NCI-H2081 treated with DMSO at 0.1 percent for 48 hours (cell line): ENCODE measurements at regions not wholly inside any gene's neighbourhood (a gene's known extent, or its start where the extent isn't known, plus 50 kb on each side); places are given as distances from the start of the nearest gene placed in this dataset.
"Not testable (repeated sequence)": the region's sequence is repeated elsewhere in the genome, so short reads cannot be mapped to it uniquely, and the experiment has no call there.

Experiments used
- DNase-seq: peaks from one replicate; lab custom pipeline; 2025; lab: John Stamatoyannopoulos, UW

DNA sequence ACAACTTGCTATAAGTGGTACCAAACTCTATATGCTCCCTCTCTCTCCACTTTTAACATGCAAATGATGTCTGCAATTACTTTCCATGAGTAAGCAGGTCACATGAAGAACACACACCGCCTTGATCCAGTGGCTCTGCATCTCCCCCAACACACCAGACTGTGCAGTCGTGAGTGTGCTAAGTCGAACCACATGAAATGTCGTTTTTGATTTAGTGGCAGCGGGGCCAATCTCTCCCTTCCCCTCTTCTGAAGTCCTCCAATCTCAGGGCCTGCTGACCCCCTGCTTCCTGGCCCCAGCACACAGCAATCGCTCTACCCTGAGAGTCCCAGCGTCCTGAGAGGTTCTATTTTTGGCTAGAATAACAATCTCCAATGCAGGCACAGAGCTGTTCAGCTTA, 312.5 kb downstream of the SHQ1 start:
- no peak for DNase-seq

DNA sequence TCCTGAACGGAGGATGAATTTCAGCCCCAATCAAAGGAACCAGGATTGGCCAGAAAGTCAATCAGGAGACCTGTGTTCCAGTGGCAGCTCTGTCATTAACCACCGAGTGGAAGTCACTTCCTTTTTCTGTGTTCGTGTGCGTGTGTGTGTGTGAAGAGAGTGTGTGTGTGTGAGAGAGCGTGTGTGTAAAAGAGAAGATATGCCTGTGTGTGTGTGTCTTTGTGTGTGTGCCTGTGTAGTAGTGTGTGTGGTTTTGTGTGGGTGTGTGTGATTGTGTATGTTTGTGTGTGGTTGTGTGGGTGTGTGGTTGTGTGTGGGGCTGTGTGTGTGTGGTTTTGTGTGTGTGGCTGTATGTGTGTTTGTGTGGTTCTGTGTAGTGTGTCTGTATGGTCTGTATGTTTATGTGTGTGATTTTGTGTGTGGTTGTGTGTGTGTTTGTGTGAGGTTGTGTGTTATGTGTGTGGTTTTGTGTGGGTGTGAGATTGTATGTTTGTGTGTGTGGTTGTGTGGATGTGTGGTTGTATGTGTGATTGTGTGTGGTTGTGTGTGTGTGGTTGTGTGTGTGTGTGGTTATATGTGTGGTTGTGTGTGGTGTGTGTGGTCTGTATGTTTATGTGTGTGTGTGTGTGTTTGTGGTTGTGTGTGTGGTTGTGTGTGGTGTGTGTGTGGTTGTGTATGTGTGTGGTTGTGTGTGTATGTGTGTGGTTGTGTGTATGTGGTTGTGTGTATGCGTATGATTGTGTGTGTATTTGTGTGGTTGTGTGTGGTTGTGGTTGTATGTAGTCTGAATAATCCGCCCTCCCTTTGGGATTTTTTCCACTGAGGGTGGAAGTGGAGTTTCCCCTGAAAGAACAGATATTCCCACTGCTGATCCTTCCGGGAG, 314.4 kb downstream of the SHQ1 start:
- no peak for DNase-seq

DNA sequence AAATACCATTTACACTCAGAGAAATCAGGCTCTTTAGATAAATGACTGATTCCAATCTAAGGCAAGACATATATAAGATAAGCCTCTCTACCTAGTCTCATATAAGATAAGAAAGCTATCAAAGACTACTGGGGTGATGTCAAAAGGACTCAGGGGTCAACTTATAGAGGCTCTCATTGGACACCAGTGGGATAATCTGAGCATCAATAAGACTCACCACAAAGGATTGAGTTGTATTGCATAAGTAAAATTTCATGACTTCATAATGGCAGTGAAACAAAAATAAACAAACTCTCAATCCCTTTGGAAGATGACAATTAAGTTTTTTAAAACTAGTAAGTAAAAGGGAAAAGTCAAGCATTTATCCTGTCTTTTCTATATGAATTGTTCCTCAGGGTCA, 317.8 kb downstream of the SHQ1 start:
- DNase-seq, result no peak

DNA sequence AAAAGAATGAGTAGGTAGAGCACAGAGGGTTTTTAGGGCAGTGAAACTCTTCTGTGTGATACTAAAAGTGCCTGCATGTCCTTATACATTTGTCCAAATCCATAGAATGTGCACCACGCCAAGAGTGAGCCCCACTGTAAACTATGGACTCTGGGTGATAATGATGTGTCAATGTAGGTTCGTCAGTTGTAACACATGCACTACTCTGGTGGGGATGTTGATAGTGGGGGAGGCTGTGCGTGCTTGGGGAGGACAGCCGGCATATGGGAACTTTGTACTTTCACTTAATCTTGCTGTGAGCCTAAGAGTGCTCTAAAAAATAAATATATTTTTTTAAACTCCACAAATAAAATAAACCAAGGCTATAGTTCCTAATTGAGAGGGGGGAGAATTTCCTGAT, 319.2 kb downstream of the SHQ1 start:
- DNase-seq, result no peak

DNA sequence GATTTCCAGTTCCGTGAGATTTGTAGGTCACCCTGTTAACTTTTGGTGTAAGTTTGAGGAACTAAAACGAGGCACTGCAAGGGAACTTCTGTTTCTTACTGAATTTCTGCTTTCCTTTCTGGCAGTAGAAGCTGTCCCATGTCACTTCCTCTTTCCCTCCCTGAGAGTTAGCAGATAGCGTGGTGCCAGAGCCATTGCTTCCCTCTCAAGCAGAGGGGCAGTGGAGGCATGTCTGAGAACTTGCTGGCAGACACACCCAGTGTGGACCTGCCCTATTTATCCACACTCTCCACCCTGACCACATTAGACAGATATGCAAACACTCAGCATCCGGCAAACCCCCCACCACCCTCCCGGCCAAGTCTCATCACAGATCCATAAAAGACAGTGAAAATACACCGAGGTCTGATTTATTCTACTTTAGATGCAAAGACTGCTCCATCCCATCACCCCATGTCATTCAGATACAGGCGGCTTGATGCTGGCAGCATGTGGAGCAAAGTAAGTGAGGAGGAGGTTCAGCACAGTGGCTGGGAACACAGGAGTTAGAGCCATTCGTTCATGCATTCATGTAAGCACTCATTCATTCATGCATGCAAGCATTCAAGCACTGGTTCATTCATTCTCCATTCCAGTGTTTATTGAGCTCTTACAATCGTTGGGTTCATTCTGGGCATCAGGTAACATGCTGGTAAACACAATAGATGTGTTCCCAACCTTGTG, 324.7 kb downstream of the SHQ1 start:
- no peak for DNase-seq

DNA sequence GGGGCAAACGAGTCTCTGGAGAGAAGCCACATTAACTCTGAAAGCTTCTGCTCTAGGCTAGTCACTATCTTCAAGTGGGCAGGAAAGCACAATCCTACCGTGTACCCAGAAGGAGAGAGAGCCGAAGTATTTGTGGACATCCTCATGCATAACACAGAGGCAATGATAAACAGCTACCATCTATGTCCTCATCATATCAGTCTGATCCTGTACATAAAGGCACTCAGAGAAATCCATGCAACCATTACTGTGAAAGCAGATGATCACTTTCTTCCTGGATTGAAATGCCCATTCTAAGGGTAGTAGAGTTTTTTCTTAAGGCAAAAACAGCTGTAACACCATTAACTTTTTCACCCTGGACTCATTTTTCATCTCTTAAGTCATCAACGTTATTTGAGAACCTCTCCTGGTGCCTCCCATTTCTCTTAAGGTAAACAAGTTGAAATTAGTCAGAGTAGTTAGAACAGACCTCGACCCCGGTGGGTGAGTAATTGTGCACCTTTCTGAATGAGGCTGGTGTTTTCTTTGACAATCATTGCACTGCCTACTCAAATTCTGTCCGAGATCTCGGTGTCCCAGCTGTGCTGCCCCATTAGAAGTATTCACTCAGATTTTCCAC, 327.4 kb downstream of the SHQ1 start:
- no peak for DNase-seq

DNA sequence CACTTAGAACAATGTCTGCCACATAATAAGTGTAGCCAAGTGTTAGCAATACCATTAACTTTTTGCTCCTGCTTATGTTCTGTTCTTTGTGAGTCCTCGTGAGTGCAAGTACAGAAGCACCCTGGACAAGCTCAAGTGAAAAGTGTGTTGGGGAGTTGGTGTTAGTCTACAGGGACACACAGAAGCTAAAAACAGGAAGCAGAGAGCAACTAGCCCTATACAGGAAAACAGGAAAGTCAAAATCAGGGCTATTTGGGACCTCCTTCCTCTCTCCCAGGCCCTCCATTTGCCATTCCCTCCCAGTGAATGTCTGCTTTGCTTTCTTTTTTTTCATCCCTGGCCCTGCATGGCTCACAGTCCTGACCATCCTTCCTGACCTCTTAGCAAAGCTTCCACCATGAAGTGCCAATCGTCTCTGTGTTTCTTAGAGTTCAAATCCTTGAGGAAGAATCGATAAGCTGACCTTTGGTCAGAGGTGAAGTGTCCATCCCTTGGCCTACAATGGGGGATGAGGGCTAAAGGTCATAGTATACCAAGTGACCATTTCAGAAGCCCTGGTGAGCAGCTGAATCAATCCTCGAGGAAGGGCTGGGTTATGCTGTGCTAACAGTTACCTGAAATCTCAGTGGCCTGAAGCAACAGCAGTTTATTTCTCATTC, 328.2 kb downstream of the SHQ1 start:
- no peak for DNase-seq

DNA sequence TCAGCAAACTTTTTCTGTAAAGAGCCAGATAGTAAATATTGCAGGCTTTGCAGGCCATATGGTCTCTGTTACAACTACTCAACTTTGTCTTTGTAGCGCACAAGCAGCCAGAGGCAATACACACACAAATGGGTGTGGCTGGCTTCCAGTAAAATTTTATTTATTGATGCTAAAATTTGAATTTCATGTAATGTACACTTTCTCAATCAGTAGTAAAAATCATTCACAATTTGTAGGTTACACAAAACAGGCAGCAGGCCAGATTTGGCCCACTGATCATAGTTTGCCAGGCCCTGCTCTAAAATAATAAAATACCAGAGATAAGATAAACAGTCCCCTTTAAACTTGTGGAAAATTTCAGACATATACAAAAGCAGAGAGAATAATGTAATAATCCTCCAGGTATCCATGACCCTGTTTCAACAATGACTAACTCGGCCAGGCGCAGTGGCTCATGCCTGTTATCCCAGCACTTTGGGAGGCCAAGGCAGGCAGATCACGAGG, 330.3 kb downstream of the SHQ1 start:
- DNase-seq, result no peak

DNA sequence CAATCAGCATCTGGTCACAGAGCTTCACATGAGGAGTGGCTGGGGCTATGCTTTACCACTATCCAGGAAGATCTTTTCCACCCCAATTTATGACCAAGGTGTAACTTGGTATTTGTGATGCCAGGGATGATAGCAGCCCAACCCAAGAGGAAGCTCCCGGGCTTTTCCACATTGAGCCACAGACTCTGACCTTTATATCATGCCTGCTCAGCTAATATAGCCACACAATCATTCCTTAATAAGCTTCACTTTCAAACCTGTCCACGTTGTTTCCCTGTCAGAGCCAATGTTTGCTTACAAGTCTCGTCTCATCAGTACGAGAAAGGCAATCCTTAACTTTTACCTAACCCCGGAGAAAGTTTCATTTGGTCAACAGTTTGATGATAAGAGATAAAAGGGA, 330.9 kb downstream of the SHQ1 start:
- no peak for DNase-seq

DNA sequence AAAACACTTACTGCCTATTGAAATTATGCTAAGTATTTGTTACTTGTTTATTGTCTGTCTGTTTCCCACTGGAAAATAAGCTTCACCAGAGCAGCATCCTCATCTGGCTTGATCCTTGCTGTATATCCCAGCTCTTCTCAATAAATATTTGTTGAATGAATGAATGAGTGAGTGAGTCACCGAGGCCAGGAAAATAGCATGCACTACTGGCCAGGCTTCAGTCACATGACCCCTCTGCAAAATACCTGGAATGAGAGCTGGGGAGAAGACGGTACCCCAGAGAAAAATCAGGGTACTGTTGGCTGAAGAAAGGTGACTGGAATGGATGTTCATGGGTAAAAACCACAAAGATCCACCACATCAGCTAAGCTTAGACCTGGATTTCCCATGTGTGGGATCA, 331.9 kb downstream of the SHQ1 start:
- no peak for DNase-seq

DNA sequence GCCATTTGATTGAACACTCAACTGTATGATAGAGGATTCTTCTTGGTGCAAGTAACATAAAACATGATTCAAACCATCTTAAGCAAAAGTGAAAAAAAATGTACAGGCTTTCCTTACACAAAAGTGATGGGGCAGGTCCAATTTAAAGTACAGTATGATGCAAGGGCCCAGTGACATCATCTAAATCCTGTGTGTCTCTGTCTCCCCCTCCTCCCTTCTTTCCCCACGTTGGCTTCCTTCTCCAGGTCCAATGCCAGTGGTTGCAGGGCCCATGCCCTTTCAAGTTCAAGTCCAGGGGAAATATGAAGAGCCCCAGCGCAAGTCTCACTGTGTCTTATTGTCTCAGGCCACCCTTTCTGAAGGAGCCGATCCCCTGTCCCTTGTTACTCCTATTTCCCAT, 332.3 kb downstream of the SHQ1 start:
- no peak for DNase-seq

DNA sequence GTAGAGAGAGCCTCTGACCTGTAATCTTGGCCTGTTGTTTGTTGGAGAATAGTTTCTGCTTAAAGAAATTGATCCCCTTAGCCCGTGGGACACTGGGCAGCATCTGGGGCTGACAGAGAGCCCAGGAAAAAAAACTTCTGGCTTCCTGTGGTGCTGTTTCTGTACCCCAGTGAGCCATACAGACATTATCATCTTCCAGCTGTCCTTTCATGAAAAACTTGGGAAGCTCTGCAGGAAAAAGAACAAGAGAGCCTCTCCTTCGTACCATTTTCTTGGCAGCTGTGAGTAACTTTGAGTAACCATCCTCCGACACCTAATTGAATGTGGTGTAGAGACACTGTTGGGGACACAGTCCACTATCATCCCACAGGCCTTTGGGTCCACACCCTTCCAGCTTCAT, 333.0 kb downstream of the SHQ1 start:
- no peak for DNase-seq

DNA sequence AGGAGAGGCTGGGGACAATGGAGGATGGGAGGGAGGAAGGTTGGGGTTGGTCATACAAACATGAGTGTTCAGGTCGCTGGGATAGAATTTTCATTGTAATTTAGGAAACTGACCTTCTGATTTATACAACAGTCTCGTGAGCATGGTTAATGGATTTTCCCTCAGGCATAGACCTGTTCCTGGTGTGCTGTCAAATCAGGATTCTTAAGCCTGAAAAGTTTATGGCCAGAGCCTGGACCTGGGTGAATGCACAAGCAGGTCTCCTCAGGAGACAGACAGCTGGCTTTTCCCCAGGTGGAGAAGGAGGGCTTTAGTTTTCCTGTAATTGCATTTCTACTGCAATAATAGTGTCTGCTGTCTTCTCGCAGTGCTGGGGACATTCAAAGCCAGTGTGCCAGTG, 338.0 kb downstream of the SHQ1 start:
- no peak for DNase-seq

DNA sequence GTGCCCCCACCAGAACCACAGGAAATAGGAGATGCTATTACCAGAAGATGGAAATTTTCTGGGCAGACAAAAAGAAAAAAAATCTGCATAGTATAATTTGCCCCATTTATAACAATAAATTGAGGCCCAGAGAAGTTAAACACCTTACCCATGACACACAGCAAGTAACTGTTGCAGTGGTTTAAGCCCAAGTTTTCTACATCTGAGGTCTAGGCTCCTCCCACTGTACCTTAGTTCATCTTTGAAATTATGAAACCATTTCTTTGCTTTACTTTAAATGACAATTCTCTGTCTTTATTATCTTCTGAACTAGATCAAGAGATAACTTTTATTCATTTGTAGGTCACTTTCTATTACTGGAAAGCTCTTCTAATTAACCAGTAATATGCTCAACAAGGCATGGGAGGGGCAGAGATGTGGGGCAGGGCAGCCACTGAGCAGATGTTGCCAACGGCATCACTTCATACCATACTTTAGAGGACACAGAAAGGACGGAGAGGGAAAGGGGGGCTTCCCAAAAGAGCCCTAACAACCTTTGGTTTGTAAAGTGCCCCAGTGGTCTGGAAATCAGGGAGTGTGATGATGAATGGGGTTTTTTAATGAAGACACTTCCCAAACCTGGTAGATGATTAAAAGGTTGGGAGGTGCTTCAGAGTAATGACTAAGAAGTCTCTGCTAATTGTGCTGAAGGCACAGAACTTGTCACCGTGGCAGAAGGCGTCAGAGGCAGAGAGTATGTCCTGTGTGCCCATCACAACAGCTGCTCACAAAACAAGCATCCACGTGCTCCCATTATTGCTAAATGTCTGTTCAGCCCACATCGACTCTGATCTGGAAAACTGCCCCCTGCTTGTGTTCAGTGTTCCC, 342.5 kb downstream of the SHQ1 start:
- DNase-seq, result no peak

DNA sequence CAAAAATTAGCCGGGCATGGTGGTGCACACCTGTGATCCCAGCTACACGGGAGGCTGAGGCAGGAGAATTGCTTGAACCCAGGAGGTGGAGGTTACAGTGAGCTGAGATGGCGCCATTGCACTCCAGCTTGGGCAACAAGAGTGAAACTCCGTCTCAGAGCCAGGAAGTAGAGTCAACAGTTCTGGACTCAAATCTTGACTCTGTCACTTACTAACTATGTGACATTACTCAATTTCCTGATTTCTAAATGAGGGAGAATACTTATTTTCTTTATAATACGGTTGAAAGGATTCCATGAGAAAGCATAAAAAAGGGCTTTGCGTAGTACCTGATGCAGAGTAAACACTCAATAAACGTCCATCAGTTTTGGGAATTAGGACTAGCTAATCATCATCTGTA, 350.7 kb downstream of the SHQ1 start:
- DNase-seq, result not testable (repeated sequence)

DNA sequence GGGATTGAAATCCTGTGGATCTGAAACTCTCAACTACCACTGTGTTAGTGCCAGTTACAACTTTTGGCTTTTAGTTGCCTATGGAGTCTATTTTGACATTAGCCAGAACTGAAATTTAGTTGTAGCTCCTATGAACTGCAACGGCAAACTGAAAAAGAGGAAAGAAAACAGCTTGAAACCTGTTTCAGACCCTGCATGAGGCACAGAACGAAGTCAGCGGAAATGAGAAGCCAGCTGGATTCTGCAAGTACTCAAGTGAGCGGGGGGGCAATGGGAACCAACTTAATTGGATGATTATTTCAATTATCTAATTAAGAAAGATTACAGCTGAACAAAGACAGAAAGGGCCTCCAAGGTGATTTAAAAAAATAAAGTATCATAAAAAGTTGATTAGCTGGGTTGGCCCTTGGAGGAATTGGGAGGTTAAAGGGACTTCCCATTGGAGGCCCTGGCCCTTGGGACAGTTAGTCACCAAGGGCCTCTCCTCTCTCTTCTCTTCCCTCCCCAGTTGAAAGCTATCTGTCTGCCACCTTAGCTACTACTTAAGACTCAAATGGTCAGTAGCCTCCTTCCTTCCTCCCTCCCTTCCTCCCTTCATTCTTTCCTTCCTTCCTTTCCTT, 352.1 kb downstream of the SHQ1 start:
- no peak for DNase-seq

DNA sequence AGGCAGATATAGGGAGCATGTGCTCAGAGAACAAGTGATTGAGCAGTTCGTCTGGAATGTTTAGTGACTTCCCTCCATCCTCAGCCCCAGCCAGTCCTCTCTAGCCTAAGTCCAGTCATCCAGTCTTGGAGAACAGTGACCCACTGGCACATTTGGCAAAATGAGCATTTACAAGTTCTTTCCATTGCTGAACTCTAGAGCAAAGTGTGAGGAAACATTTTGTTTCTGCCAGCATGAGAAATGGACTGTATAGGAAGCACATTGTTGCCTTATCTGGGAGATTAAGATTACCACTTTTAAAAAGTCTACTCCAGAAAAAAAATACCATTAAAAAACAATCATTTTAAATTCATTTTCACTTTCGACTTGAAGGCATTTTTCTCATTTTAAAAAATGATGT, 353.6 kb downstream of the SHQ1 start:
- no peak for DNase-seq

DNA sequence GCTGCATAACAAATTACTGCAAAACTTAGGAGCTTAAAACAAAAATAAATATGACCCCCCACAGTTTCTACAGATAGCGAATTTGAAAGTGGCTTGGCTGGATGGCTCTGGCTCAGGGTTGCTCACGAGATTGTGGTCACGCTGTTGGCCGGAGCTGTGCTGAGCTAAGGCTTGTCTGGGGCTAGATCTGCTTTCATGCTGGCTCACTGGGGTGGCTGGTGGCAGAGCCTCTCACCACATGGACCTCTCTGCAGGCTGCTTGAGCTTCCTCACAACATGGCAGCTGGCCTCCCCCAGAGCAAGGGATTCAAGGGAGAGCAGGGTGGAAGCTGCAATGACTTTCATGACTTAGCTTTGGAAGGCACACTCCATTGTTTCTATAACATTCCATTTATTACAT, 354.1 kb downstream of the SHQ1 start:
- no peak for DNase-seq

DNA sequence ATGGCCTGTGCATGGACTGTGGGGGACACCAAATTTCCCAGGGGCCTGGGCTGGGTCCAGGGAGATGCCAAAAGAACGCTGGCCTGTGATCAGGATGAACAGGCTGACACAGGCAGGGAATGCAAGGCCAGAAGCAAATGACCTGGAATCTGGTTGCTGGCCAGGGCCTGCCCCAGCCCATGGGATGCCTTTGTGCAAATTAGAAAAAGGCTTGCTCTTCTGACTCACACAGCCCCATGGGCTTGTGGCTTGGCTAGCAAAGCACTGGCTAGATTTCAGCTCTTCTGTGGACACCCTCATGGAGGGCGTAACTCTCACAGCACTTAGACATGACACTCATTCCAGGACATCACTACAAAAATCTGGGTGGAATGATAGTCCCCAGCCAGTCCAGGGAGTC, 356.0 kb downstream of the SHQ1 start:
- DNase-seq, result no peak

DNA sequence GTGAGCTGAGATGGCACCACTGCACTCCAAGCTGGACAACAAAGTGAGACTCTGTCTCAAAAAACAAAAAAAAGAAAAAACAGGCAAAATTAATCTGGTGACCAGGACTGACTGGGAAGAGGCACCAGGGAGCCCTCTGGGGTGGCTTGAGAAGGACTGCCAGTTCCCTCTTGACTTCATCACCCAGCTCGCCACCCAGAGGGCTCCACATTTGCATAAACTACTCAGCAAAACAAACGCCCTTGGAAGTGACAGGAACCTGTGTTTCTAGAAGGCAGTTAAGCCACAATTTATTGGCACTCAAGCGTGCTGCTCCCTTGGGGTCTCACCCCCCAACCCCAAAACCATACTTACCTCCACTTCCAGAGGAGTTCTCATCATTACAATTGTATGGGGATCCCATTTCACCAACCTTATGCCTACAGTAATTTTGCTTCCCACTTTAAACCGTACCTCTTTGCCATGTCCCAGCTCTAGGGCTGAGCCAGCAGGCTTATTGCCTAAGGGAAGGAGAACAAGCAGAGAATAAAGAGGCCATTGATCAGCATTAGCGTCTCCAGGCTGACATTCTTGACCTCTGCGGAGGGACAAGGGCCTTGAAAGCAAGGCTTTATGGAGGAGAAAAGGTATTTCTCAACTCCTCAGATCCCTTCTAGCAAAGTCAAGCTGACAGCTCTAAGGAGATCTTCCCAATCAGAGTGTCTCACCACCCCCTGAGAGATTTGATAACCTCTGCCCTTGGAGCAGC, 357.4 kb downstream of the SHQ1 start:
- DNase-seq, result no peak
